ENCODE measurements at regions not wholly inside any gene's neighbourhood (a gene's known extent, or its start where the extent isn't known, plus 50 kb on each side); places are given as distances from the start of the nearest gene placed in this dataset.

DNA sequence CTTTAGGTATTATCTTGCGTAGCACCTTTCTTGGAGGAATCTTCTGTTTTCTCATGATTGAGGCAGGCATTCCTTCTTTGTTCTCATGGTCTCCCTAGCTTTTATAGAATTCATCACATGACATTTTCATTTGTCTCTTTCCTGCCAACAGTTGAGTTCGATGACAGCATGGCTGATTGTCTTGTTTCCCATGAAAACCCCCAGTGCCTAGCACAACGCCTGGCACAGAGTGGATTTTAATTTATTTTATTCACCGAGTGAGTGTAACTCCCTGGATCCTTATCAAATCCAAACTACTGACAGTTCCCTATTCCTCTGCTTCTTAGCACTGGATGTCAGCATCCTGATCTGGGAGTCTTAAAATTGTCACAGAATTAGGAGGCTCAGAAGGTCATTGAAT, 182.6 kb downstream of the SUDS3 start:
- TF ChIP-seq, protein P1, sequence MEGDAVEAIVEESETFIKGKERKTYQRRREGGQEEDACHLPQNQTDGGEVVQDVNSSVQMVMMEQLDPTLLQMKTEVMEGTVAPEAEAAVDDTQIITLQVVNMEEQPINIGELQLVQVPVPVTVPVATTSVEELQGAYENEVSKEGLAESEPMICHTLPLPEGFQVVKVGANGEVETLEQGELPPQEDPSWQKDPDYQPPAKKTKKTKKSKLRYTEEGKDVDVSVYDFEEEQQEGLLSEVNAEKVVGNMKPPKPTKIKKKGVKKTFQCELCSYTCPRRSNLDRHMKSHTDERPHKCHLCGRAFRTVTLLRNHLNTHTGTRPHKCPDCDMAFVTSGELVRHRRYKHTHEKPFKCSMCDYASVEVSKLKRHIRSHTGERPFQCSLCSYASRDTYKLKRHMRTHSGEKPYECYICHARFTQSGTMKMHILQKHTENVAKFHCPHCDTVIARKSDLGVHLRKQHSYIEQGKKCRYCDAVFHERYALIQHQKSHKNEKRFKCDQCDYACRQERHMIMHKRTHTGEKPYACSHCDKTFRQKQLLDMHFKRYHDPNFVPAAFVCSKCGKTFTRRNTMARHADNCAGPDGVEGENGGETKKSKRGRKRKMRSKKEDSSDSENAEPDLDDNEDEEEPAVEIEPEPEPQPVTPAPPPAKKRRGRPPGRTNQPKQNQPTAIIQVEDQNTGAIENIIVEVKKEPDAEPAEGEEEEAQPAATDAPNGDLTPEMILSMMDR (IDR thresholded peaks at IDR 0.05) = no peak
- TF ChIP-seq POLR2A (IDR thresholded peaks at IDR 0.05) = no peak
